ENCODE measurements at regions not wholly inside any gene's neighbourhood (a gene's known extent, or its start where the extent isn't known, plus 50 kb on each side); places are given as distances from the start of the nearest gene placed in this dataset.

GRCh38 chr5:56664025-56664424, 151.3 kb upstream of the MAP3K1 start:
- Histone ChIP-seq H3K9me3 (no peaks in the 10 kb centered on the region), H3K4me3 (no peak overlapping the region), H3K4me1 (replicated peaks) (no peaks in the 10 kb centered on the region), H3K27ac (no peak overlapping the region), H3K36me3 (no peaks in the 10 kb centered on the region), H3K27me3 (replicated peaks; ENCODE audit: insufficient read depth) (no peaks in the 10 kb centered on the region)
- WGBS: 83% methylated on average over 1 of the region's 1 CpG
- no peak for DNase-seq (ENCODE audit: low spot score)
- intact Hi-C loops (cut with DNase I): no loop called here
- no peak for TF ChIP-seq POLR2AphosphoS5 (IDR thresholded peaks at IDR 0.05)
- TF ChIP-seq POLR2A (IDR thresholded peaks at IDR 0.05): no peak
- TF ChIP-seq CTCF (IDR thresholded peaks at IDR 0.05): no peak

- Histone ChIP-seq H3K4me1 (replicated peaks) (no peaks in the 10 kb centered on the region), H3K27me3 (replicated peaks; ENCODE audit: insufficient read depth) (no peaks in the 10 kb centered on the region), H3K36me3 (no peaks in the 10 kb centered on the region), H3K27ac (no peak overlapping the region), H3K9me3 (no peaks in the 10 kb centered on the region), H3K4me3 (no peak overlapping the region)
- 89% methylated on average over 4 of the region's 4 CpGs for WGBS
- TF ChIP-seq CTCF (IDR thresholded peaks at IDR 0.05) (no peak), POLR2AphosphoS5 (IDR thresholded peaks at IDR 0.05) (no peak), POLR2A (IDR thresholded peaks at IDR 0.05) (no peak)
- intact Hi-C loops (cut with DNase I): no loop called here
- DNase-seq (ENCODE audit: low spot score): no peak
These were observed 151.8 kb upstream of the MAP3K1 start for GRCh38 chr5:56663523-56663922.

GRCh38 chr5:56662893-56663292, 152.5 kb upstream of the MAP3K1 start:
- Histone ChIP-seq H3K27me3 (replicated peaks; ENCODE audit: insufficient read depth) (no peaks in the 10 kb centered on the region), H3K9me3 (no peaks in the 10 kb centered on the region), H3K27ac (no peak overlapping the region), H3K36me3 (no peaks in the 10 kb centered on the region), H3K4me3 (no peak overlapping the region), H3K4me1 (replicated peaks) (no peaks in the 10 kb centered on the region)
- WGBS: 63% methylated on average over 3 of the region's 3 CpGs
- no peak for DNase-seq (ENCODE audit: low spot score)
- TF ChIP-seq POLR2AphosphoS5 (IDR thresholded peaks at IDR 0.05): no peak
- no peak for TF ChIP-seq CTCF (IDR thresholded peaks at IDR 0.05)
- TF ChIP-seq POLR2A (IDR thresholded peaks at IDR 0.05): no peak
- intact Hi-C loops (cut with DNase I): no loop called here

- no peaks in the 10 kb centered on the region for H3K27me3 ChIP-seq (replicated peaks; ENCODE audit: insufficient read depth)
- no peak for TF ChIP-seq POLR2AphosphoS5 (IDR thresholded peaks at IDR 0.05)
- H3K27ac ChIP-seq: no peak overlapping the region
- no peaks in the 10 kb centered on the region for H3K36me3 ChIP-seq
- H3K4me1 ChIP-seq (replicated peaks): no peaks in the 10 kb centered on the region
- intact Hi-C loops (cut with DNase I): no loop called here
- H3K9me3 ChIP-seq: no peaks in the 10 kb centered on the region
- WGBS: 93% methylated on average over 7 of the region's 7 CpGs
- DNase-seq (ENCODE audit: low spot score): no peak
- H3K4me3 ChIP-seq: no peak overlapping the region
These were observed 155.4 kb upstream of the MAP3K1 start for GRCh38 chr5:56659971-56660370.

- DNase-seq (ENCODE audit: low spot score): no peak
- Histone ChIP-seq H3K4me1 (replicated peaks) (no peaks in the 10 kb centered on the region), H3K4me3 (no peak overlapping the region), H3K27me3 (replicated peaks; ENCODE audit: insufficient read depth) (no peaks in the 10 kb centered on the region), H3K9me3 (no peaks in the 10 kb centered on the region), H3K36me3 (no peaks in the 10 kb centered on the region), H3K27ac (no peak overlapping the region)
- intact Hi-C loops (cut with DNase I): no loop called here
- WGBS: 88% methylated on average over 1 of the region's 1 CpG
- no peak for TF ChIP-seq CTCF (IDR thresholded peaks at IDR 0.05)
- TF ChIP-seq POLR2A (IDR thresholded peaks at IDR 0.05): no peak
- no peak for TF ChIP-seq POLR2AphosphoS5 (IDR thresholded peaks at IDR 0.05)
These were observed 156.4 kb upstream of the MAP3K1 start for GRCh38 chr5:56658972-56659371.

Measured in prostate gland (tissue), 2 donors.